ENCODE measurements at regions not wholly inside any gene's neighbourhood (a gene's known extent, or its start where the extent isn't known, plus 50 kb on each side); places are given as distances from the start of the nearest gene placed in this dataset.

DNA sequence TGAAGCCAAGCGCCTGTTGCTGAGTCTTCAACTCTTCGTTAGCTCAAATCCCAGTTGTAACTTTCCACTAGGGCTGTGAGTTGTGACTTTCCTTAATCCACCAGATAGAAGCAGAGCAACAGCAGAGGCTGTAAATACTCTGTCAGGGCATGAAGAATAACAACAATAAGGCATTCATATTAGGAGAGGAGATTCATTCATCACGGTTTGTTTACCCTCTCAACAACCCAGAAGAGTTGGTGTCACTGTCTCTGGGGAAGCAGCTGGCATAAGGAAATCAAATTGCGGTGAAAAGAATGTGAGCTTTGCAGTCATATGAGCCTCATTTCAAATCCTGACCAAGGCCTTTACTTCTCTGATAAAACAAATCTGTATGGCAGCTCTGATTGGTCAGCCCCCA lies 184.8 kb downstream of the SHQ1 start:
- H3K4me3 ChIP-seq (ENCODE audit: low read depth, low read length) = no peak overlapping the region
- TF ChIP-seq, protein P1, sequence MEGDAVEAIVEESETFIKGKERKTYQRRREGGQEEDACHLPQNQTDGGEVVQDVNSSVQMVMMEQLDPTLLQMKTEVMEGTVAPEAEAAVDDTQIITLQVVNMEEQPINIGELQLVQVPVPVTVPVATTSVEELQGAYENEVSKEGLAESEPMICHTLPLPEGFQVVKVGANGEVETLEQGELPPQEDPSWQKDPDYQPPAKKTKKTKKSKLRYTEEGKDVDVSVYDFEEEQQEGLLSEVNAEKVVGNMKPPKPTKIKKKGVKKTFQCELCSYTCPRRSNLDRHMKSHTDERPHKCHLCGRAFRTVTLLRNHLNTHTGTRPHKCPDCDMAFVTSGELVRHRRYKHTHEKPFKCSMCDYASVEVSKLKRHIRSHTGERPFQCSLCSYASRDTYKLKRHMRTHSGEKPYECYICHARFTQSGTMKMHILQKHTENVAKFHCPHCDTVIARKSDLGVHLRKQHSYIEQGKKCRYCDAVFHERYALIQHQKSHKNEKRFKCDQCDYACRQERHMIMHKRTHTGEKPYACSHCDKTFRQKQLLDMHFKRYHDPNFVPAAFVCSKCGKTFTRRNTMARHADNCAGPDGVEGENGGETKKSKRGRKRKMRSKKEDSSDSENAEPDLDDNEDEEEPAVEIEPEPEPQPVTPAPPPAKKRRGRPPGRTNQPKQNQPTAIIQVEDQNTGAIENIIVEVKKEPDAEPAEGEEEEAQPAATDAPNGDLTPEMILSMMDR (IDR thresholded peaks at IDR 0.05; ENCODE audit: insufficient read depth, low read depth, low read length, missing control alignments) = no peak
- DNase-seq (ENCODE audit: low read depth) = no peak

DNA sequence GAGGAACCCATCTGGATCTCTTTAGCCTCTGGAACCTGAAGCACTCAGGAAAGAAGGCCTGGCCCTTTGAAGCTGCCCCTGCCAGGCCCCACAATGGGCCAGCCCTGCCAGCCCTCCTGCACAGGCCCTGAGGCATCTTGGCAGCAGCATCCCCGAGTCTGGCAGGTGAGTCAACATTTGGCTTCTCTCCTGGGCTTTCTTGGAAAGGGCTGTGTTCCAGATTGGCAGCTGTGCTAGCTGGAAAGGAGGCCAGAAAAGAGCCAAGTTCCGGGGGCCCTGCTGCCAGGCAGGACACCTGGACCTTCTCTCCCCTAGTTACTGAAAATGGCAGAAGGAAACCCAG lies 187.2 kb downstream of the SHQ1 start:
- TF ChIP-seq, protein P1 (IDR thresholded peaks at IDR 0.05; ENCODE audit: insufficient read depth, low read depth, low read length, missing control alignments) = no peak
- DNase-seq (ENCODE audit: low read depth) = no peak

DNA sequence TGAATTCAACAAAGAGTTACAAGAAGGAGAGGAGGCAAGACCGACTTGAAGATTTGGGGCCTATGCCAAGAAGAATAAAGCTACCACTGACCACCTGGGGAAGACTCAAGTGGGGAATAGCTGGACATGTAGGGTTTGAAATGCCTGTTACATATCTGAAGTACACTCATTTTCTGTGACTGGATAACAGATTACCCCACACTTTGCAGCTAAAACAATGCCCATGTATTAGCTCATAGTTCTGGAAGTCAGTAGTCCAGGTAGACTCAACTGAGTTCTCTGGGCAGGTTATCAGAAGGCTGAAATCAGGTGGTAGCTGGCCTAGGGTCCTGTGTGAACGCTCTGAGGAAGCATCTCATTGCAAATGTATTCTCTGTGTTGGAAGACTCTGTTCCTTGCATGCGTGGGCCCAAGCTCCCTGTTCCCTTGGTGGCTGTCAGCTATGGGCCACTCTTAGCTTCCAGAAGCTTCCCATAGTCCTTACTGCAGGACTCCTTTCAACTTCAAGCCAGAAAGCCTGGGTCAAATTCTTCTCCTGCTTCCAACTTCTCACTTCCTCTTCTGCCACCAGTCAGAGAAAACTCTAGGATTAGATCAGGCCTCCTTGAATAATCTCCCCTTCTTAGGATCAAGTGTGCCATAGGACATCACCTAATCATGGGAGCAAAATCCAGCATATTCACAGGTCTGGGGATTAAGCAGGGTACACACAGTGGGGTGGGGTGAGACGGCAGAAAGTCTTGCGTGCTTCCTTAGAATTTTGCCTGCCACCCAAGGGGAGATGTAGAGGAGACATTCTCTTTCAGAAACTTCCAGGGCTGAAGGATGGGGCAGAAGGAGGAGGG lies 187.8 kb downstream of the SHQ1 start:
- no peak overlapping the region for H3K4me3 ChIP-seq (ENCODE audit: low read depth, low read length)
- DNase-seq (ENCODE audit: low read depth) = no peak
- TF ChIP-seq, protein P1 (IDR thresholded peaks at IDR 0.05; ENCODE audit: insufficient read depth, low read depth, low read length, missing control alignments) = no peak

More for the DNA sequence above, 187.2 kb downstream of the SHQ1 start:
- no peak overlapping the region for H3K4me3 ChIP-seq (ENCODE audit: low read depth, low read length)

DNA sequence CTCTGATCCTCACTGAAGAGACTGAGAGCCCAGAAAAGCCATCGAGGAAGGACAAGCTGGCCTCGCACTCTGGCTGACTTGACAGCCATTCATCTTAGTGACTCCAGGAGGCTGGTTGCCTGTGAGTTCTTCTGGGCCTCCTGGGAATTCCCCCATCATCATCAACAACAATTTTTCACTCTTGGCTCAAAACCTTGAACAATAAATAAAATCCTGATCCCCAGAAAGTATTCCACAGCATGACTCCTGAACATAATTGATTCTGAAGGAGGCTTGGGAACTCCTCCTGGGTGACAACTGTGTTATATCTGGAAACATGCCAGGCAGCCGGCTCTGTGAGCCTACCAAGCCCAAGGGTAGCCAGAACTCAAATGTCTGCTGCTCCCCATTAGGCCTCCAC lies 188.6 kb downstream of the SHQ1 start:
- H3K4me3 ChIP-seq (ENCODE audit: low read depth, low read length) = no peak overlapping the region
- no peak for DNase-seq (ENCODE audit: low read depth)
- TF ChIP-seq, protein P1 (IDR thresholded peaks at IDR 0.05; ENCODE audit: insufficient read depth, low read depth, low read length, missing control alignments) = no peak

DNA sequence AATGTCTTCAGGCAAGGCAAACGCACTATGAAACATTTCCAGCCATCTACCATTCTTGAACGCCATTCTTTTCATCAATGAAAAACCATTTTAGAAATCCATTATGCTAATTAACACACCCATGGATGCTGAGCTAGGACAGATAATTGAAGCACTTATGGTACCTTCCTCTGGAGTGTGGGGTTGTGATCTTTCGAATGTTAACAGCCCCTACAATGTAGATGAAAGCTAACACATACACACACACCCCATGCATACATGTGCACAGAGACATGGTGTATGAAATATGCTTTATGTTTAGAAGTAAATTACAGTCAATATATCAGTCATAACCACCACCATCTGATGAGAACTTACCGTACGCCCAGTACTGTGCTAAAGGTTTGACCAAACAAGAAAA lies 189.1 kb downstream of the SHQ1 start:
- H3K4me3 ChIP-seq (ENCODE audit: low read depth, low read length) = no peak overlapping the region
- DNase-seq (ENCODE audit: low read depth) = no peak
- TF ChIP-seq, protein P1 (IDR thresholded peaks at IDR 0.05; ENCODE audit: insufficient read depth, low read depth, low read length, missing control alignments) = no peak

DNA sequence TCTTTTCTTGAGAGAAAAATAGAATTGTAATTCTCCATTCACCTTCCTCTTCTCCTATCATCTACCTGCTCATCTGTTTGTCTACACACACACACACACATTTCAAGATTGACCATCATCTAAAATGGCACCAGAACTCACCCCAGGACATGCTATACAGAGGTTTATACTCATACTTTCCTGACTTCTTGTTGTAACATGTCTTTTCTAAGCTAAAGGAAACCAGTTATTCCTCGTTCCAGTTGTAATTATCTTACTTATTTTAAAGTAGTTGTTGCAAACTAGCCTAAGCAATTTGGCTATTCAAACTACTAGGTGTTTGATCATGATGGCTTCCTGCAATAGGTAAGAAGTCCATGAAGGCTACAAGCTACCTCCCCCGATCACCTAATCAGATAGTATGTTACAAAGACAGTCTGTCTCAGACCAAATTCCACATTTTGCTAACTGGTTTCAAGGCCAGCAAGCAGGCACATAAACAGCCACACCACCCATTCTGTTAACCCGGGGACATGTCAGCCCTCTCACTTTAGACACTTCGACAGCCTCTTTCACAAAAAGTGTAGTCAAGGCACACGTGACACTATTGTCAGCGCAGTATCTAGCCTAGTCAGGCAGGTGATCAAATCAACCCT lies 189.7 kb downstream of the SHQ1 start:
- TF ChIP-seq, protein P1 (IDR thresholded peaks at IDR 0.05; ENCODE audit: insufficient read depth, low read depth, low read length, missing control alignments) = no peak
- DNase-seq (ENCODE audit: low read depth) = no peak
- no peak overlapping the region for H3K4me3 ChIP-seq (ENCODE audit: low read depth, low read length)

Data from GM12865 (cell line).